Stimulated activated CD8-positive, alpha-beta memory T cell treated with anti-CD3 and anti-CD28 coated beads, Interleukin-15, amount 100 ng/mL, for 1 hour (primary cell): ENCODE measurements at regions not wholly inside any gene's neighbourhood (a gene's known extent, or its start where the extent isn't known, plus 50 kb on each side); places are given as distances from the start of the nearest gene placed in this dataset.
"Not testable (repeated sequence)": the region's sequence is repeated elsewhere in the genome, so short reads cannot be mapped to it uniquely, and the experiment has no call there.

Experiments used
- DNase-seq: peaks from one replicate; pipeline ENCODE4 v3.0.0-alpha.2; 2020; ENCODE audit warnings: low read depth

GRCh38 chr3:101913168-101913567 lies 63.9 kb downstream of the NFKBIZ start:
- DNase-seq: no peak

GRCh38 chr3:101917761-101918160 lies 68.4 kb downstream of the NFKBIZ start:
- not testable (repeated sequence) for DNase-seq

- not testable (repeated sequence) for DNase-seq
These were observed 72.9 kb downstream of the NFKBIZ start for GRCh38 chr3:101922151-101922725.

GRCh38 chr3:101924621-101925020 lies 75.3 kb downstream of the NFKBIZ start:
- DNase-seq: not testable (repeated sequence)

GRCh38 chr3:101925124-101925523 lies 75.8 kb downstream of the NFKBIZ start:
- not testable (repeated sequence) for DNase-seq

- no peak for DNase-seq
These were observed 76.2 kb downstream of the NFKBIZ start for GRCh38 chr3:101925564-101925963.

- DNase-seq: no peak
These were observed 77.3 kb downstream of the NFKBIZ start for GRCh38 chr3:101926594-101927105.

- DNase-seq: no peak
These were observed 79.6 kb downstream of the NFKBIZ start for GRCh38 chr3:101928890-101929289.

- DNase-seq: no peak
These were observed 81.8 kb downstream of the NFKBIZ start for GRCh38 chr3:101931081-101931480.

- DNase-seq: no peak
These were observed 83.2 kb downstream of the NFKBIZ start for GRCh38 chr3:101932326-101933068.

GRCh38 chr3:101936419-101937356 lies 87.4 kb downstream of the NFKBIZ start:
- no peak for DNase-seq

GRCh38 chr3:101938262-101938847 lies 89.0 kb downstream of the NFKBIZ start:
- no peak for DNase-seq

- no peak for DNase-seq
These were observed 90.2 kb downstream of the NFKBIZ start for GRCh38 chr3:101939361-101940049.

GRCh38 chr3:101940521-101941317 lies 91.4 kb downstream of the NFKBIZ start:
- DNase-seq: no peak

GRCh38 chr3:101941318-101942040 lies 92.2 kb downstream of the NFKBIZ start:
- no peak for DNase-seq

- DNase-seq: no peak
These were observed 93.0 kb downstream of the NFKBIZ start for GRCh38 chr3:101942356-101942755.

- no peak for DNase-seq
These were observed 93.7 kb downstream of the NFKBIZ start for GRCh38 chr3:101943029-101943428.

GRCh38 chr3:101944308-101944707 lies 95.0 kb downstream of the NFKBIZ start:
- DNase-seq: no peak

- DNase-seq: no peak
These were observed 96.7 kb downstream of the NFKBIZ start for GRCh38 chr3:101945980-101946379.

GRCh38 chr3:101946906-101947305 lies 97.6 kb downstream of the NFKBIZ start:
- no peak for DNase-seq
